HEK293 (cell line): ENCODE measurements at regions not wholly inside any gene's neighbourhood (a gene's known extent, or its start where the extent isn't known, plus 50 kb on each side); places are given as distances from the start of the nearest gene placed in this dataset.

Experiments used
- GLIS1 ChIP-seq: fragments of 450-650 bp; formaldehyde crosslinking; IDR thresholded peaks from 2 replicates; pipeline ENCODE4 v1.5.1; 2016; ENCODE audit warnings: missing biosample characterization, missing genetic modification characterization
- GLIS2 ChIP-seq: fragments of 450-650 bp; formaldehyde crosslinking; IDR thresholded peaks from 2 replicates; pipeline ENCODE4 v1.5.1; 2016; ENCODE audit warnings: missing biosample characterization, missing genetic modification characterization
- IKZF3 ChIP-seq: fragments of 450-650 bp; IDR thresholded peaks from 2 replicates; pipeline ENCODE4 v1.5.0; 2018; ENCODE audit warnings: missing biosample characterization, mild to moderate bottlenecking, missing genetic modification characterization, moderate library complexity
- KLF1 ChIP-seq: fragments of 450-650 bp; formaldehyde crosslinking; IDR thresholded peaks from 2 replicates; pipeline ENCODE4 v1.5.1; 2016; ENCODE audit warnings: missing biosample characterization, missing genetic modification characterization
- SCRT1 ChIP-seq: fragments of 450-650 bp; formaldehyde crosslinking; IDR thresholded peaks from 2 replicates; pipeline ENCODE4 v1.5.1; 2016; ENCODE audit warnings: missing biosample characterization, missing genetic modification characterization, borderline replicate concordance
- SP2 ChIP-seq: fragments of 450-650 bp; formaldehyde crosslinking; IDR thresholded peaks from 2 replicates; pipeline ENCODE4 v1.5.1; 2016; ENCODE audit warnings: missing biosample characterization, missing genetic modification characterization
- SP7 ChIP-seq: fragments of 450-650 bp; formaldehyde crosslinking; IDR thresholded peaks from 2 replicates; pipeline ENCODE4 v1.5.1; 2016; ENCODE audit warnings: missing biosample characterization, missing genetic modification characterization
- ZBTB20 ChIP-seq: fragments of 450-650 bp; formaldehyde crosslinking; IDR thresholded peaks from 2 replicates; pipeline ENCODE4 v1.5.1; 2016; ENCODE audit warnings: missing biosample characterization, missing genetic modification characterization
- ZIC2 ChIP-seq: fragments of 450-650 bp; formaldehyde crosslinking; IDR thresholded peaks from 2 replicates; pipeline ENCODE4 v1.5.1; 2016; ENCODE audit warnings: missing biosample characterization, missing genetic modification characterization
- ZNF140 ChIP-seq: fragments of 450-650 bp; formaldehyde crosslinking; IDR thresholded peaks from 2 replicates; pipeline ENCODE4 v1.5.1; 2016; ENCODE audit warnings: missing biosample characterization, missing genetic modification characterization
- ZNF221 ChIP-seq: fragments of 450-650 bp; formaldehyde crosslinking; IDR thresholded peaks from 2 replicates; pipeline ENCODE4 v1.5.1; 2017; ENCODE audit warnings: missing biosample characterization, missing genetic modification characterization, borderline replicate concordance
- ZNF223 ChIP-seq: fragments of 450-650 bp; formaldehyde crosslinking; IDR thresholded peaks from 2 replicates; pipeline ENCODE4 v1.5.1; 2016; ENCODE audit warnings: missing biosample characterization, missing genetic modification characterization
- ZNF248 ChIP-seq: fragments of 450-650 bp; formaldehyde crosslinking; IDR thresholded peaks from 2 replicates; pipeline ENCODE4 v1.5.1; 2017; ENCODE audit warnings: missing biosample characterization, missing genetic modification characterization
- ZNF266 ChIP-seq: fragments of 450-650 bp; formaldehyde crosslinking; IDR thresholded peaks from 2 replicates; pipeline ENCODE4 v1.5.1; 2016; ENCODE audit warnings: missing biosample characterization, missing genetic modification characterization, low read depth
- ZNF311 ChIP-seq: fragments of 450-650 bp; formaldehyde crosslinking; IDR thresholded peaks from 2 replicates; pipeline ENCODE4 v1.5.1; 2017; ENCODE audit warnings: missing biosample characterization, missing genetic modification characterization, borderline replicate concordance
- ZNF324 ChIP-seq: fragments of 450-650 bp; formaldehyde crosslinking; IDR thresholded peaks from 2 replicates; pipeline ENCODE4 v1.5.1; 2016; ENCODE audit warnings: missing biosample characterization, missing genetic modification characterization
- ZNF473 ChIP-seq: fragments of 450-650 bp; formaldehyde crosslinking; IDR thresholded peaks from 2 replicates; pipeline ENCODE4 v1.5.1; 2017; ENCODE audit warnings: missing biosample characterization, missing genetic modification characterization
- ZNF529 ChIP-seq: fragments of 450-650 bp; formaldehyde crosslinking; IDR thresholded peaks from 2 replicates; pipeline ENCODE4 v1.5.1; 2017; ENCODE audit warnings: missing genetic modification characterization, missing biosample characterization; ENCODE audit not compliant: insufficient replicate concordance
- ZNF596 ChIP-seq: fragments of 450-650 bp; IDR thresholded peaks from 2 replicates; pipeline ENCODE4 v1.5.0; 2018; ENCODE audit warnings: missing biosample characterization, mild to moderate bottlenecking, missing genetic modification characterization, moderate library complexity
- ZNF610 ChIP-seq: fragments of 450-650 bp; formaldehyde crosslinking; IDR thresholded peaks from 2 replicates; pipeline ENCODE4 v1.5.1; 2016; ENCODE audit warnings: missing biosample characterization, missing genetic modification characterization, borderline replicate concordance
- ZNF629 ChIP-seq: fragments of 450-650 bp; formaldehyde crosslinking; IDR thresholded peaks from 2 replicates; pipeline ENCODE4 v1.5.1; 2017; ENCODE audit warnings: missing biosample characterization, missing genetic modification characterization
- ZNF654 ChIP-seq: fragments of 450-650 bp; formaldehyde crosslinking; IDR thresholded peaks from 2 replicates; pipeline ENCODE4 v1.5.1; 2016; ENCODE audit warnings: low read depth, missing biosample characterization, missing genetic modification characterization
- ZNF776 ChIP-seq: fragments of 450-650 bp; formaldehyde crosslinking; IDR thresholded peaks from 2 replicates; pipeline ENCODE4 v1.5.0; 2017; ENCODE audit warnings: missing biosample characterization, missing genetic modification characterization, borderline replicate concordance
- ZNF791 ChIP-seq: fragments of 450-650 bp; formaldehyde crosslinking; IDR thresholded peaks from 2 replicates; pipeline ENCODE4 v1.5.1; 2016; ENCODE audit warnings: missing biosample characterization, missing genetic modification characterization
- ZNF837 ChIP-seq: fragments of 450-650 bp; formaldehyde crosslinking; IDR thresholded peaks from 2 replicates; pipeline ENCODE4 v1.5.1; 2016; ENCODE audit warnings: missing biosample characterization, missing genetic modification characterization
- TF ChIP-seq, protein P1 (sequence below): fragments of 450-650 bp; formaldehyde crosslinking; conservative IDR thresholded peaks from 2 replicates; pipeline ENCODE4 v1.5.1; 2016; ENCODE audit warnings: low read depth, missing biosample characterization, missing genetic modification characterization
- TF ChIP-seq, protein P2 (sequence below): fragments of 450-650 bp; formaldehyde crosslinking; IDR thresholded peaks from 2 replicates; pipeline ENCODE4 v1.5.1; 2017; ENCODE audit warnings: missing biosample characterization, missing genetic modification characterization
- TF ChIP-seq, protein P3 (sequence below): fragments of 450-650 bp; formaldehyde crosslinking; IDR thresholded peaks from 2 replicates; pipeline ENCODE4 v1.5.1; 2016; ENCODE audit warnings: missing biosample characterization, missing genetic modification characterization
- TF ChIP-seq, protein P4 (sequence below): fragments of 450-650 bp; formaldehyde crosslinking; IDR thresholded peaks from 2 replicates; pipeline ENCODE4 v1.5.1; 2016; ENCODE audit warnings: missing biosample characterization, missing genetic modification characterization

DNA sequence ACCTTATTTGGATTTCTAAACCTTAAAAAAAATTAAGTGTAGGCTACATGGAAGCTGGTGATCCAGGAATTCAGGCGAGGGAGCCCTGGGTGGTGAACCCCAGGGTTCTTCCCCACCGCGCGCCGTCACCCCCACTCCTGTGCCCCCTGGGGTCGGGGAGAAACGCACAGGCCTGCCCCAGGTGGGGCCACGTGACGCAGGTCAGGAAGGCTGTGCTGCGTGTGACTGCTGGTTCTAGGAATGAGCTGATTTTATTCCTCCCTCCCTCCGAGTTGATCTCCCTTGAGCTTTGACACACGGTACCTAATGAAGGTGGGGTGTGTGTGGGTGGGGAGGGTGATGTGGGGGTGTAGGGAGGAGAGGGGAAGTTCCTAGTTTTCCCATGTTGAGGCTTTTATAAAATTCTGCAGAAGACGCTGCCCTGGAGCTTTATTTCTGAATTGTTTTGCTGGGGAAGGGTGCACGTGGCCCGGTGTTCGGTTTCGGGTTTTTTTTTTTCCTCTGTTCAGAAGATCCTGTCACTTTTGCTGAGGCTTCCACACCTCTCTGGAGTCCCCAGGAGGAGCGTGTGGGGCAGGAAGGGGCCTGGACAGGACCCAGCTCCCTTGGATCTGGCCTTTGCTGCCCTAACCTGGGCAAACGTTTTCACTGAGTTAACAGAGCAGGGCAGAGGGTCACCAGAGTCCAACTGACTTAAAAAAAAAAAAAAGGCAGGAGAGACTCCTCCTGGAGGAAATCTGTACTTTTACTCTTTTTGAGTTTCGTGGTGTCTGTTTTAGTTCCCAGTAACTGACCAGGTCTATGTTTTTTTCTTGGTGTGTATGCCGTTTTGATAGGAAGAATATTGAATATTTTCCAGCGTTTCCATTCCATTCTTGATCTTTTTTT lies 55.8 kb upstream of the GSE1 start (continued):
- TF ChIP-seq, protein P1, sequence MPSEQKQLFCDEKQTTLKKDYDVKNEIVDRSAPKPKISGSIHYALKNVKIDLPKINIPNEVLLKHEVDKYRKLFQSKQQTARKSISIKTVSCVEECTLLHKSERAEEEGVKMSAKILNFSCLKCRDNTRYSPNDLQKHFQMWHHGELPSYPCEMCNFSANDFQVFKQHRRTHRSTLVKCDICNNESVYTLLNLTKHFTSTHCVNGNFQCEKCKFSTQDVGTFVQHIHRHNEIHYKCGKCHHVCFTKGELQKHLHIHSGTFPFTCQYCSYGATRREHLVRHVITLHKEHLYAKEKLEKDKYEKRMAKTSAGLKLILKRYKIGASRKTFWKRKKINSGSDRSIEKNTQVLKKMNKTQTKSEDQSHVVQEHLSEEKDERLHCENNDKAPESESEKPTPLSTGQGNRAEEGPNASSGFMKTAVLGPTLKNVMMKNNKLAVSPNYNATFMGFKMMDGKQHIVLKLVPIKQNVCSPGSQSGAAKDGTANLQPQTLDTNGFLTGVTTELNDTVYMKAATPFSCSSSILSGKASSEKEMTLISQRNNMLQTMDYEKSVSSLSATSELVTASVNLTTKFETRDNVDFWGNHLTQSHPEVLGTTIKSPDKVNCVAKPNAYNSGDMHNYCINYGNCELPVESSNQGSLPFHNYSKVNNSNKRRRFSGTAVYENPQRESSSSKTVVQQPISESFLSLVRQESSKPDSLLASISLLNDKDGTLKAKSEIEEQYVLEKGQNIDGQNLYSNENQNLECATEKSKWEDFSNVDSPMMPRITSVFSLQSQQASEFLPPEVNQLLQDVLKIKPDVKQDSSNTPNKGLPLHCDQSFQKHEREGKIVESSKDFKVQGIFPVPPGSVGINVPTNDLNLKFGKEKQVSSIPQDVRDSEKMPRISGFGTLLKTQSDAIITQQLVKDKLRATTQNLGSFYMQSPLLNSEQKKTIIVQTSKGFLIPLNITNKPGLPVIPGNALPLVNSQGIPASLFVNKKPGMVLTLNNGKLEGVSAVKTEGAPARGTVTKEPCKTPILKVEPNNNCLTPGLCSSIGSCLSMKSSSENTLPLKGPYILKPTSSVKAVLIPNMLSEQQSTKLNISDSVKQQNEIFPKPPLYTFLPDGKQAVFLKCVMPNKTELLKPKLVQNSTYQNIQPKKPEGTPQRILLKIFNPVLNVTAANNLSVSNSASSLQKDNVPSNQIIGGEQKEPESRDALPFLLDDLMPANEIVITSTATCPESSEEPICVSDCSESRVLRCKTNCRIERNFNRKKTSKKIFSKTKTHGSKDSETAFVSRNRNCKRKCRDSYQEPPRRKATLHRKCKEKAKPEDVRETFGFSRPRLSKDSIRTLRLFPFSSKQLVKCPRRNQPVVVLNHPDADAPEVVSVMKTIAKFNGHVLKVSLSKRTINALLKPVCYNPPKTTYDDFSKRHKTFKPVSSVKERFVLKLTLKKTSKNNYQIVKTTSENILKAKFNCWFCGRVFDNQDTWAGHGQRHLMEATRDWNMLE (tag by site-specific recombination), result no peak
- TF ChIP-seq ZNF324 (tag by site-specific recombination) (no peak), ZNF266 (tag by site-specific recombination) (no peak), ZNF529 (tag by site-specific recombination) (no peak), ZNF473 (tag by site-specific recombination) (no peak), KLF1 (tag by site-specific recombination) (peak; percentile 44; the same call in 1 of the 2 replicates), IKZF3 (tag by site-specific recombination) (peak; percentile 23; the same call in 1 of the 2 replicates), ZNF311 (tag by site-specific recombination) (no peak), SP2 (tag by site-specific recombination) (0 out of 2 replicates have a peak, but pooled peaks have one; percentile 17), ZBTB20 (tag by site-specific recombination) (peak; percentile 50; the same call in 1 of the 2 replicates), SP7 (peak; percentile 32; the same call in 1 of the 2 replicates), ZNF629 (tag by site-specific recombination) (0 out of 2 replicates have a peak, but pooled peaks have one; percentile 37), GLIS1 (tag by site-specific recombination) (peak; percentile 99), ZNF654 (tag by site-specific recombination) (no peak), ZNF596 (tag by site-specific recombination) (no peak), GLIS2 (tag by site-specific recombination) (peak; percentile 94), ZNF248 (tag by site-specific recombination) (no peak), ZNF776 (tag by site-specific recombination) (no peak), ZNF610 (tag by site-specific recombination) (no peak), ZNF140 (tag by site-specific recombination) (no peak), ZNF791 (tag by site-specific recombination) (no peak), ZIC2 (tag by site-specific recombination) (peak; percentile 93), ZNF223 (tag by site-specific recombination) (no peak), SCRT1 (tag by site-specific recombination) (no peak), ZNF221 (no peak), ZNF837 (tag by site-specific recombination) (no peak)
- TF ChIP-seq, protein P2, sequence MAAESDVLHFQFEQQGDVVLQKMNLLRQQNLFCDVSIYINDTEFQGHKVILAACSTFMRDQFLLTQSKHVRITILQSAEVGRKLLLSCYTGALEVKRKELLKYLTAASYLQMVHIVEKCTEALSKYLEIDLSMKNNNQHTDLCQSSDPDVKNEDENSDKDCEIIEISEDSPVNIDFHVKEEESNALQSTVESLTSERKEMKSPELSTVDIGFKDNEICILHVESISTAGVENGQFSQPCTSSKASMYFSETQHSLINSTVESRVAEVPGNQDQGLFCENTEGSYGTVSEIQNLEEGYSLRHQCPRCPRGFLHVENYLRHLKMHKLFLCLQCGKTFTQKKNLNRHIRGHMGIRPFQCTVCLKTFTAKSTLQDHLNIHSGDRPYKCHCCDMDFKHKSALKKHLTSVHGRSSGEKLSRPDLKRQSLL (tag by site-specific recombination), result no peak
- TF ChIP-seq, protein P3, sequence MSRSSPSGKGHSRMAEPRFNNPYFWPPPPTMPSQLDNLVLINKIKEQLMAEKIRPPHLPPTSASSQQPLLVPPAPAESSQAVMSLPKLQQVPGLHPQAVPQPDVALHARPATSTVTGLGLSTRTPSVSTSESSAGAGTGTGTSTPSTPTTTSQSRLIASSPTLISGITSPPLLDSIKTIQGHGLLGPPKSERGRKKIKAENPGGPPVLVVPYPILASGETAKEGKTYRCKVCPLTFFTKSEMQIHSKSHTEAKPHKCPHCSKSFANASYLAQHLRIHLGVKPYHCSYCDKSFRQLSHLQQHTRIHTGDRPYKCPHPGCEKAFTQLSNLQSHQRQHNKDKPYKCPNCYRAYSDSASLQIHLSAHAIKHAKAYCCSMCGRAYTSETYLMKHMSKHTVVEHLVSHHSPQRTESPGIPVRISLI, result 0 out of 2 replicates have a peak, but pooled peaks have one; percentile 10
- TF ChIP-seq, protein P4, sequence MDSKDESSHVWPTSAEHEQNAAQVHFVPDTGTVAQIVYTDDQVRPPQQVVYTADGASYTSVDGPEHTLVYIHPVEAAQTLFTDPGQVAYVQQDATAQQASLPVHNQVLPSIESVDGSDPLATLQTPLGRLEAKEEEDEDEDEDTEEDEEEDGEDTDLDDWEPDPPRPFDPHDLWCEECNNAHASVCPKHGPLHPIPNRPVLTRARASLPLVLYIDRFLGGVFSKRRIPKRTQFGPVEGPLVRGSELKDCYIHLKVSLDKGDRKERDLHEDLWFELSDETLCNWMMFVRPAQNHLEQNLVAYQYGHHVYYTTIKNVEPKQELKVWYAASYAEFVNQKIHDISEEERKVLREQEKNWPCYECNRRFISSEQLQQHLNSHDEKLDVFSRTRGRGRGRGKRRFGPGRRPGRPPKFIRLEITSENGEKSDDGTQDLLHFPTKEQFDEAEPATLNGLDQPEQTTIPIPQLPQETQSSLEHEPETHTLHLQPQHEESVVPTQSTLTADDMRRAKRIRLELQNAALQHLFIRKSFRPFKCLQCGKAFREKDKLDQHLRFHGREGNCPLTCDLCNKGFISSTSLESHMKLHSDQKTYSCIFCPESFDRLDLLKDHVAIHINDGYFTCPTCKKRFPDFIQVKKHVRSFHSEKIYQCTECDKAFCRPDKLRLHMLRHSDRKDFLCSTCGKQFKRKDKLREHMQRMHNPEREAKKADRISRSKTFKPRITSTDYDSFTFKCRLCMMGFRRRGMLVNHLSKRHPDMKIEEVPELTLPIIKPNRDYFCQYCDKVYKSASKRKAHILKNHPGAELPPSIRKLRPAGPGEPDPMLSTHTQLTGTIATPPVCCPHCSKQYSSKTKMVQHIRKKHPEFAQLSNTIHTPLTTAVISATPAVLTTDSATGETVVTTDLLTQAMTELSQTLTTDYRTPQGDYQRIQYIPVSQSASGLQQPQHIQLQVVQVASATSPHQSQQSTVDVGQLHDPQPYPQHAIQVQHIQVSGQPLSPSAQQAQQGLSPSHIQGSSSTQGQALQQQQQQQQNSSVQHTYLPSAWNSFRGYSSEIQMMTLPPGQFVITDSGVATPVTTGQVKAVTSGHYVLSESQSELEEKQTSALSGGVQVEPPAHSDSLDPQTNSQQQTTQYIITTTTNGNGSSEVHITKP (tag by site-specific recombination), result peak; percentile 24; the same call in 1 of the 2 replicates
